G401.6 (cell line): ENCODE measurements at regions not wholly inside any gene's neighbourhood (a gene's known extent, or its start where the extent isn't known, plus 50 kb on each side); places are given as distances from the start of the nearest gene placed in this dataset.
"Not testable (repeated sequence)": the region's sequence is repeated elsewhere in the genome, so short reads cannot be mapped to it uniquely, and the experiment has no call there.

Experiments
- FAIRE-seq: peaks from 2 replicates; lab custom pipeline; 2012; peaks lifted over from hg19 to GRCh38; lab: Jason Lieb, UNC

DNA sequence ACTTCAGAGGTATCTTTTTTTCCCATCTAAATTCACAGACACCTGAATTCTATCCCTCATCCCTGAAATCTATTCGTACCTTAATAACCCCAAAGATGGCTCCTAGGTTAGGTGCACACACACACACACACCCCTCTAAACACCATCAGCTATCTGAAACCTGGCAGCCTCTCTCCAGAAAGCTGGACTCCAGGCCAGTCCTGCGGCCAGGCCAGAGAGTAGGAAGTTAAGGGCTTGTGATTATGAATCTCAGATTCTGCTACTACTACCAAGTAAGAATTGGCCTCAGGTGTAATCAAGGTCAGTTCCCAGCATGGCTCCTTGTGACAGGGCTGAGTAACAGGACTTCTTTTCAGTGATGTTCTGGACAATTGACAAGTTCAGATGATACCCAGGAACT, 244.2 kb upstream of the SERP2 start:
- no peak for FAIRE-seq

DNA sequence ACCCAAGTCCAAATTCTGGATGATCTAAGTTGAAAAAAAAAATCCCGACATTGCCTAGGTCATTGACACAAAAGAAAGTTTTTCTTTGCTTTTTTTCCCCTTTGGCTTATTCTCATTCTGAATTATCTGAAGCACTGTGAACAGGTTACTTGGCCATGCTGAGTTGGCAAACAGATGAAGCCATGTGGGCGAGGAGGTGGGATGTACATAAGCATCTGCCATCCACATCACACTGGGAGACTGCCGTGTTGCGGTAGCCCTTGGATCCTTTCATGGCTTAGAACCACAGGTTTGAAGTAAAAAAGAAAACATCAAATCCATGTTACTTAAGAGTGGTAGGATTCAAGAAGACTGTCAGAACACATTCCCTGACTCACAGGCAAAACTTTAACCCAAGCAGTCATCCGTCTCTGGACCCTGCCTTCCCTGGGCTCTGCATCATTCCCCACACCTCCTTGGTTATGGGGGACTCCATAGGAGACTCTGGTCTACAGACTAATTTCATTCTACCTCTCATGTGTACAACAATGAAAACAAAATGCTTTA, 242.5 kb upstream of the SERP2 start:
- no peak for FAIRE-seq

DNA sequence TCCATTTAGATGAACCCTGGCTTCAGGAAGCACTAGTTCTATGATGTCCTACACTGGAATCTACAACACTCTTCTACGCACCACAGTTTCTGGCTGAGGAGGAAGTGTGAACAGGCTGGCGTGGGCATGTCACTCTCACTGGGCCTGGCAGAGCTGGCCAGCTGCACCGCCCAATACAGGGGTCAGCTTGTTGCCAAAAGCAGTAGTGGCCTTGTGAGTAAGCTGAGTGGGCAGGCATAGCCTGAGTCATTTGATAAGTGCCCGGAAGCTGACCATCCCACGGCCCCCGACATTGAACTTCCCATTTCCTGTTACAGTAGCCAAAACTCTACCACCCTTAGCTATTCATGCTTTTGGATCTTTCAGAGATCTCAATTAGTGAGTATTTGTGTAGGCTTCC, 240.9 kb upstream of the SERP2 start:
- no peak for FAIRE-seq

DNA sequence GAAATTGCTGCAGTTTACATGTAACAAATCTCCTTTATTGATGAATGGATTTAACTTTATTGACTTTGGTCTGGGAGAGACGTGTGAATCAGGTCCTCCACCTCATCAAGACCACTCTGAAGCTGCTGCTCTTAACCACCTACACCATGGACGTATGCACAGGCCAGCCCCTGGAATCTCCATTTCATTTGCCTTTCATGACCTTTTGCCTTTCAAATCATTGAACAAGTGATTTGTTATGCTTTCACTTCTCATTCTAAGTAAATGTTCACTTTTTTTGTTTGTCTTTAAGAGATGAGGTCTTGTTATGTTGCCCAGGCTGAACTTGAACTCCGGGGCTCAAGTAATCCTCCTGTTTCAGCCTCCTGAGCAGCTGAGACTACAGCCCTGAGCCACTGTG, 240.0 kb upstream of the SERP2 start:
- no peak for FAIRE-seq

DNA sequence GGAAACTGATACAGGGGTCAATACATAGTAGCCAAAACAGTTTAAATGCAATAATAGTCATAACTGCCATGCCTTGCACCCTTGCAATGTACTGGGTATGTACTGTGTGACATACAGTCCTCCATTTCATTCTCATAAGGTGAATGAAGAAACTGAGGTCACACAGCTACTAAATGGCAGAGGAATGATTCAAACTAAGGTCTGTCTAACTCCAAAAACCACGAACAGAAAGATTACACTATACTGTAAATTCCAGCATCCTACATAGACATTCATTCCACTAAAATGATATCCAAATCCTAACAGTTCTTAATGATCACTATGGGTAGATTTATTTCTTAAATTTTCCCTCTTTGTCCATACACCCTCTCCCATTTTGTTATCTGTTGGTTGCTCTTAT, 238.1 kb upstream of the SERP2 start:
- no peak for FAIRE-seq

DNA sequence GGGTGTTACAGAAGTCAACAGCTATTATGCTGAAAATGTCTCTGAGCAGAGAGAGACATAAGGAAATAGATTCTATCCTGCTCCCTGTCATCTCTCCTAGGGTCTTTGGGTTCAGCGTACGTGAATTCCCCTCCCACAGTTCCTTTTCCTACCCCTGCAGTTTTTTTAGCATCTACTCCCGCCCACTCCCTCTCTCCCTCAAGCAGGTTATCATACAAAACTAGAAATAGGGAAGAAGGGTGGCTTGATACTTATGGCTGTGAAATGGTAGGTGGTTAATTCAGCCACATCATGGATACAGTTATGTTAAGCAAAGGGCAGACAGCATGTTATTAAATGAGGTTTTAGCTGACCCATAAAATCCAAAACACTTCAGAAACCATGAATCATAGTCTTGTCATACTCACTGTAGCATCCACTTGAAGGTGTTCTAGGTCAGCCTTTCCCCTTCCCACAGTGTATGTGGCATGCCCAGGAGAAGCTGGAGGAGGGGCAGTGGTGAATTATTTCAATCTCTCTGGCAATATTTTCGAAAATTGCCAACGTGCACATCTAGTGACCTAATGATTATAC, 236.8 kb upstream of the SERP2 start:
- FAIRE-seq, result no peak

DNA sequence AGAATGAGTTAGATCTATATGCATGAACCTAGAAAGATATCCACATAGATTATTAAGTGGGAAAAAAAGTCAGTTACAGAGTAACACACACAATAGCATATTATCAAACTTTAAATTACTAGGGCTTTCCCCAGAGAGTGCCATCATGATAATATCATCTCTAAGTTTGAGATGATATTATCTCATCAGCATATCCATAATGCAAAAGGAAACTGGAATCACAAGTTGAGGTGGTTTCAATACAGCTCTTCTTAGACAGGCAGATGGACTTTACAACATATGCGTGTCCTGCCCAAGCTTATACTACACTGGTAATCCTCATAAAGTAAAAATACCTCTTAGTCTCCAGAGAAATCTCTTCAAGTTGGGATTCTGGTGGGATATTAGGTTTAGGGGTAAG, 236.2 kb upstream of the SERP2 start:
- no peak for FAIRE-seq

DNA sequence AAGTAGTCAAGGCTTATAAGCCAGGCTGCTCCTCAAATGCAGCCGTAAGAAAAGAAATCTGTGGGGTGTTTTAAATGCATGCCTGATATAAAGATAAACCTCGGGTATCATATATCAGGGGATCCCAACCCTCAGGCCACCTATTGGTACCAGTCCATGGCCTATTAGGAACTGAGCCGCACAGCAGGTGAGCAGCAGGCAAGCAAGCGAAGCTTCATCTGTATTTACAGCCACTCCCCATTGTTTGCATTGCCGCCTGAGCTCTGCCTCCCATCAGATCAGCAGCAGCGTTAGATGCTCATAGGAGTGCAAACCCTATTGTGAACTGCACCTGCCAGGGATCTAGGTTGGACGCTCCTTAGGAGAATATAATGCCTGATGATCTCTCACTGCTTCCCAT, 233.5 kb upstream of the SERP2 start:
- no peak for FAIRE-seq

DNA sequence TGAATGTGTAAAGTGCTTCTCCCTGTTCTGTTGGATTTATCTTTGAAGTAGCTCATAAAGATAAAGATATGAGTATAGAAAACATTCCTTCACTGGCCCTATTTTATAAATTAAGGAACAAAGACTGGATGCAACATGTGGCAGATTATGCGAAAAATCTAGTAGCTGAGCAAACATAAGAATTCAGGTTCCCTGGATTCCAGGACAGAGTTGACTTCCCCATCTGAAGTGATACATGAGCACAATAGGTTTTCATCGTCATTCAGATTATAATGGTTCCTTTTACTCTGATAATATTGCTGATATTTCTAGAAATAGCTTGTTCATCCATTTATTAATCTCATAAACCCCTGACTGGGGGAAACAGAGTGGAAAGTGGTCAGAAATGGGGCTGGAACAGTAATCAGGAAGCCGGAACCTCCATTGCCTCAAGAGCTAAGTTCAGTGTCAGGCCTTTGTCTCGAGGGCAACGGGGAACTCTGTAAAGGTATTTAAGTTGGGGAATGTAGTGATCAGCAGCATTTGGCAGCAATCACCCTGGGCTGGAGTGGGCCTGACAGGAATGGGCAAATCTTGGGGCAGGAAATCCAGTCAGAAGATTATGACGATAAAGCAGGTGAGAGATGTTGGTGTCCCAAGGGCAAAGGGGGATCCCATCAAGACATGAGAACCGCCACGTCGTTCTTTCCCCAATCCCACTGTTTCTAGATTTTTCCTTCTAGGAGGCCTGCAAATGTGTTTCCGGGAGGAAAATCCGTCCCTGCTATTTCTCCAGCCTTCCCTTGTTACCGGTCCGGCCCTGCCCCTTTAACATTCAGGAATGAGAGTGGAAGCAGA, 232.5 kb upstream of the SERP2 start:
- FAIRE-seq, result no peak

DNA sequence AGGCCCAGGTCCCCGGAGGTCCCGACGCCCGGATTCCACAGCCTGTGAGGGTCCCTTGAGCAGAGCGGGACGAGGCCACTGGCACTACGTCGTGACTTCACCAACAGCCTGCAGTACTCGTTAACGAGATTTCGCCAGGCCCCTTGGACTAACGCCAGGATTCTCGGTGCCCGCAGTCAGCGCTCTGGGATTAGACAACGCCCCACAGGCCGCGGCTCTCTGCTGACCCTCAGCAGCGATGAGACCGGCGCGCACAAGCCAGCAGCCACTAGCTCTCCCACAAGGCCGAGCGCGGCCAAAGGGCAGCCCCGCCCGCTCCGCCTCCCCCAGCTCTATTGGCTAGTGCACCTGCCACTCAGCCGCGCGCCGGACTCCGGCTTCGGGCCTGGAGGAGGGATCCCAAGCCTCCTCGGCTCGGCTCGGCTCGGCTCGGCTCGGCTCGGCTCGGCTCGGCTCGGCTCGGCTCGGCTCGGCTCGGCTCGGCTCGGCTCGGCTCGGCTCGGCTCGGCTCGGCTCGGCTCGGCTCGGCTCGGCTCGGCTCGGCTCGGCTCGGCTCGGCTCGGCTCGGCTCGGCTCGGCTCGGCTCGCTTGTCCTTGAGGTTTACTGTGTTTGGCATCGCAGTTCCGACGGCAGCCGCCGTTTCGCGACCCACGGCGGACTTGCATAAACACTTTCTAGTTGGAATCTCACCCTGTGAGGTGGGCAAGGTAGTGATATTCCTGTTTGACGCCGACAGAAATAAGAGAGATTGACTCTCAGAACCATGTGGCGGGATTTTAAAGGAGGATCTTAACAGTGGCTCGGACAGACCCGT, 231.7 kb upstream of the SERP2 start:
- no peak for FAIRE-seq

DNA sequence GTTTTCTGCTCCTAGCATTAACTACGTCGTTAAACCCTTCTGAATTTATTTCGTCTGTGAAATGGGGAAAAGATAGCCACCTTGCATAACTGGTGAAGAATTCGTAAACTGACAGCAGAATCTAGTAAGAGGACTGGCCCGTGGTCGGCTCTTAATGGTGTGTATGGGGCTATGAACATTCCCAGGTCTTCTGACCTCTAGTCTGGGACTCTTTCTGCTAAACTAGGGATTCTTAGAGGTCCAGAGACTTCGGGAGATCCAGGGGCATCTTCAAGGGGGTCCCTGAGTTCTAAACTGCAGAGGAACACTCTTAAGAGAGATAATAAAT, 231.1 kb upstream of the SERP2 start:
- FAIRE-seq, result no peak

DNA sequence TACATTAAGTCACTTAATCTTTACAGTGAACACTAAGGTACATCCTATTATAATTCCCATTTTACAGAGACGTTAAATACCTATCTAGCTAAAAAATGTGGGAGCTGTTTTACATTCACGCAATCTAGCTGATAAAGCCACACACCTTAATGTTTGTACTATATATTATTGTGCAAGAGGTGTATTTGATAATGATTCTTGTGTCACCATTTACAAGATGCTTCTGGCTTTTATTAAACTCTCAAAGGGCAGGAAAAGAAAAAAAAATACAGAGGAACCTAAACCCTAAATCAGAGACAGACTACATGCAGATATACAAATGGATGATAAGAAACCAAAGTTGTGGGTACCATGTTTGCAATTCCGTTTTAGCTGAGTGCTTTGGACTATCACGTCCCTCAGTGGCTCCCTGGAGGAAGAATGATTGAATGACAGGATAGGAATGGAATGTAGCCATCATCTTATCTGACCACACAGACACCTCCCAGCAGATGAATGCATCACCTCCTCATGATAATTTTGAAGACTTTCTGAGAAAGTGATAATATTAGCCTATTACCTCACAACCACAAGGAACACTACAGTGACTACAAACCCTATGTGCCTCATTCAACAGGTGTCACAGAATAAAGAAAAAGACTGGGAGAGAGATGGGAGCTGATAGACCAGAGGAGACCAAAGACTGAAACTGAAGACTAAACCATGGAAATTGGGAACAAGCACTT, 230.5 kb upstream of the SERP2 start:
- no peak for FAIRE-seq

DNA sequence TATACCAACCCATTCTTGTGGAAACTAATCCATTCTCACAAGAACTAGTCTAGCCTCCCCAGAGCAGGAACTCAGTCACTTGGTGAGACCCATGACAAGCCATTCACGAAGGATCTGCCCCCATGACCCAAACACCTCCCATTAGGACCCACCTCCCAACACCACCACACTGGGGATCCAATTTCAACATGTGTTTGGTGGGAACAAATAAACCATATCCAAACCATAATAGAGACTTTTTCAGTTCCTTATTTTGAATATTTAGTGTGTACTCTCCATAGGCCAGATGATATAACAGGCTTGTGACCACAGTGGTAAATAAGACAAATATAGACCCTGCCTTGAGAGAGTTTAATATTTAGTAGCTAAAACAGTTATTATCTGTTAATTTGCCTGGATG, 227.5 kb upstream of the SERP2 start:
- no peak for FAIRE-seq

DNA sequence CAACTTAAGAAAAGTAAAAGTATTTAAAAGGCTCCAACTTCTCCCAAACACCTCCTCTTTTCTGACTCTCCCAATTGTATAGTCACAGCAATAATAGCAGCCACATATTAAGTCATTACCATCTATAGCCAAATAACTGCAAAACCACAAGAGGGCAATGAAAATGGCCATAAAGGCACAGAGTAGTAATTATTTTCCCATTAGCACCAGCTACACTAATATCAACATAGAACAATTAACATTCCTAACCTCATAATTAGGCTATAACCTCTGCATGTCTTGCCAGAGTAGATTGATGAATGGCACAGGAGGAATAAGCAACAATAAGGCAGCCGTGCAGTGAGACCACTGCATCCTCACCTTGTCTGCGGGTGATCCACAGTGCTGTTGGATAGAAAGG, 226.4 kb upstream of the SERP2 start:
- no peak for FAIRE-seq

DNA sequence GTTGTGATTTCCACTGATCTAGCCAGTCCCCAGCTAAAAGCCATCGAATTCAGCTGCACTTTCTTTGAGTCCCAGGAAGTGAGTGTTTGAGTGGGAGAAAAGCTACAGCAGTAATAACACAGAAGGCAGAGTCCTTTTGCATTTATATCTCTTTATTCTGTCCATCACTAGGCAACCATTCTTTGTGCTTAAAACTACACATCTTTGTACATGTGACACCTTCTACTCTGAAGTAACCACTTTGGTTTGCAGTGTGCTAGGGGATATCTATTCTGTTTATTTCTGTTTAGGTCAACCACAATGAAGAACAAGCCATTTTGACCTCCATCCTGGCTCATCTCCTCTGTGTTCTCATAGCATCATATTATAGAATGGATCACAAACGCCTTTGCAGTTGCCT, 226.0 kb upstream of the SERP2 start:
- no peak for FAIRE-seq

DNA sequence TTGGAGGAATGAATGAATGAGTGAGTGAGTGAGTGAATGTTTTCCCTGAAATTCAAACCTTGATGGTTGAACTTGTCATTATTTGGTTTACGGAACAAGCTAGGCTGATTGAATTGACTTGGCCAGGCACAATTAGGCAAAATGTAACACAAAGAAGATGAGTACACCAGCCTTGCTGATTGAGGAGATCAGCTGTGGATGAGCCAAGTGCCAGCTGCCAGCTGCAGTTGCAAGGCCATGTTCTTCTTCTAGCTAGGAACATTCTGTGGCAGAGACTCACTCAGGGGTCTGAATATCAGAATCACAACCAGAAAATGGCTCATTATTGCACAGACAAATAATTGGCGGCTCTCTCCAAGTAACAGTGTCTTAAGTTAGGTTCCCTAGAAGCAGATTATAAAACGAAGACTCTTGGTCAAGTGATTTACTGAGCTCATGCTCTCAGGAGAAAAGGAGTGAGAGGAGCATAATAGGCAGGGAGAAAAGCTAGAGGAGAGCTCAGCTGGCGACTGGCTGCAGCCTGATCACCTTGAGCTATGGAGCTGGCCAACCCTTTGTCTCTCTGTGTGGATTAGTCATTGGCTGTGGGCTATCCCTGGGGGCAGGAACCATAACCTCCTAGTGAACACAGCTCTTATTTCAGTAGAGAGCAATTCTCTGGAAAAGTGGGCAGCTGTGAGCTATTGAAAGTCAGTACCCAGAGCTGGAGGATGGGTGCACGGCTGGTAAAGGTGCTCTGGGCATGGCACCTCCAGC, 225.3 kb upstream of the SERP2 start:
- FAIRE-seq, result no peak

DNA sequence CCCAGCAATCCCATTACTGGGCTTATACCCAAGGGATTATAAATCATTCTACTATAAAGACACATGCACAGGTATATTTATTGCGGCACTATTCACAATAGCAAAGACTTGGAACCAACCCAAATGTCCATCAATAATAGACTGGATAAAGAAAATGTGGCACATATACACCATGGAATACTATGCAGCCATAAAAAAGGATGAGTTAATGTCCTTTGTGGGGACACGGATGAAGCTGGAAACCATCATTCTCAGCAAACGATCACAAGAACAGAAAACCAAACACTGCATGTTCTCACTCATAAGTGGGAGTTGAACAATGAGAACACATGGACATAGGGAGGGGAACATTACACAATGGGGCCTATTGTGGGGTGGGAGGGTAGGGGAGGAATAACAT, 224.4 kb upstream of the SERP2 start:
- not testable (repeated sequence) for FAIRE-seq

DNA sequence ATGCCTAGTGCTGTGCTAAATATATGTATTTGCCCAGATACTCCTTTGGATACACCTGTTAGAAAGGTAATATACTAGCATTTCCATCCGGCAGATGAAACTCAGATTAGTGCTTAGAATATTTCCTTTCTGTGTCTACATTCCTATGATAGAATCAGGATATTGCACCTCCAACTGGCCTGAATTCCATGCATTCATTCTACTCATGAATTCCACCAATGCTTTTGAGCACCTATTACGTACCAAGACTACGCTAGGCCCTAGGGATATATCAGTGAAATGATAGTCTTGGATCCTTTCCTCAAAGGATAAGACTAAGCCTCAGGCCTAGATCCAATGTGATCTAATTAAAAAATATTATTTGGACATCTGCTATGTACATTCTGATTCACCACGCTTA, 223.8 kb upstream of the SERP2 start:
- no peak for FAIRE-seq

DNA sequence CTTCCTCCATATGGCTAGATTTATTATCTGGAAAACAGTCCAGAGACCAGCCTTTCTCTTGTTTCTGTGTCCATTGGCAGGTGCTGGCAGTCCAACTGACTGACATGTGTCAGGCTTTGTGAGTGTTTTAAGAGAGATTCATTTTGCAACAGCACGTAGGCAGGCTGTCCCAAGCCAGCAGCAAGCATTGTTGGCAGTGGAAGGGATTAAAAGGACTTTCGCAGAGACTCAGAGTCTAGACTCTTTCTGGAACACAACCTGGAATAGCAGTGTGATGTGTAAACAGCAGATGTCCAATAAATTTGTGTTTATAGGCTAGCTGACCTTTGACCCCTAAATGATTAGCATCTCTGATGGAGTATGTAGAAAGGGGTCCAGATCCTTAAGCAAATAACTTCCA, 222.2 kb upstream of the SERP2 start:
- no peak for FAIRE-seq

DNA sequence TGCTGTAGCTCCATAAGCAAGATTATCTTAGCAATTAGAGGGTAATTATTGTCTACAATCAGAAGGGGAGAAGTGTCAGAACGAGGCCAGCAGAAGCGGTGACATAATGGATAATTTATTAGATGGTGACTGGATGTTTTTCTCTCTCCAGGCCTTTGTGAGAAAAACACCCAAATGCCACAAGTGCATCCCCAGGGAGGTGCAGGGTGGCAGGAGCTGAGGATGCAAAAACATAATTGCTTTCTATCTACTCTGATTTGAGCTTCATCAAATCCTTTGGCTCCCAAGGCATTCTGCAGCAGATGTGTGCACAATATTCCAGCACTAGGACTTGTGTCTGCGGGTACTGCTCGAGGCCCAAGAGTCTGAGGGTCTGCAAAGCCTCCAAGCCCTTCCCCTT, 220.1 kb upstream of the SERP2 start:
- no peak for FAIRE-seq

DNA sequence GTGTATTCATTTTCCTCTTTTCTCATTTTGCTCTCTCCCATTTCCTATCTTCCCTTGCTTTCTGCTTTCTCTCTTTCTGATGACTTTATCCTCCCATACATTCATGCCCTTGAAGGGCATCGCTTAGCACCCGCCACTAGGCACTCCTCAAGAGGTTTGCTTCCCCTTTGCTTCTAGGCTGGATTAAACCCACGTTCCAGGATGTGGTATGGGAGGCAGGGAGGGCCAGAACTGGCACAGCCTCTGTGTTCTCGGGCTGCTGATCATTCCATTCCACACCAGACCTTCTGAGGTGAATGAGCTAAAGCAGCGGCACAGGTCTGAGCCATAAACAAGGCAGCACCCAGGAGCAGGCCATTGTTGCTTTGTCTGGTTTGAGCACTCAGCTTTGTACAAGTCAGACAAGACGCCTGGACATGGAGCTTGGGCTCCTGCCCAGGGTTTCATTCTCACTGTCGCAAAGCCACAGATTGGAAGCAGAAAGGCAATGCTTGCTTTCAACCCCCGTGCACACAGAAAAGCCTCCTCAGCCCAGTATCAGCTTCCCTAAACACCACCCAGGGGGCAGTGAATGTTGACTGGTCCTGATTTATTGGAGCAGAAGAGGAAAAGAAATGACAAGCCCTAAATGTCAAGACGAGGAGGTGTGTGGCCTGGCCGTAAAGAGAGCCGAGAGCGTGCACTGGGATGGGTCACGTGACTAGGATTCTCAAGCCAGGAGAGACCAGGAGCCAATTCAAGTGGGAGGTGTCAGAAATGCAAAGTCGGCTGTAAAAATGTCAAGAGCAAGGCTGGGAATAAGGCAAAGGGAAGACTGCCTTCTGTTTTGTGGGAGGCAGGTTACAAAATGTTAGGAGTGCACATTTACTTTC, 218.0 kb upstream of the SERP2 start:
- no peak for FAIRE-seq
